Smooth muscle cell (in vitro differentiated cells): ENCODE measurements at regions not wholly inside any gene's neighbourhood (a gene's known extent, or its start where the extent isn't known, plus 50 kb on each side); places are given as distances from the start of the nearest gene placed in this dataset.
"Not testable (repeated sequence)": the region's sequence is repeated elsewhere in the genome, so short reads cannot be mapped to it uniquely, and the experiment has no call there.

Source experiments
- DNase-seq: peaks from one replicate; lab custom pipeline; 2025; ENCODE audit not compliant: unreplicated experiment; lab: John Stamatoyannopoulos, UW
- H2AFZ ChIP-seq: fragments of 200-600 bp; sonication (generic); 2 replicates; pipeline ENCODE4 v1.6.0; 2016; ENCODE audit warnings: antibody characterized with exemption, low read depth, mild to moderate bottlenecking
- H3F3A ChIP-seq: fragments of 200-600 bp; sonication (generic); 2 replicates; pipeline ENCODE4 v1.6.0; 2017; ENCODE audit warnings: antibody characterized with exemption, low read depth
- H3K27ac ChIP-seq: fragments of 200-600 bp; sonication (generic); 2 replicates; pipeline ENCODE4 v1.5.1; 2016; ENCODE audit warnings: low read depth, mild to moderate bottlenecking
- H3K27me3 ChIP-seq: fragments of 200-600 bp; sonication (generic); 2 replicates; pipeline ENCODE4 v1.6.1; 2016; ENCODE audit warnings: low read depth, mild to moderate bottlenecking
- H3K36me3 ChIP-seq: fragments of 200-600 bp; sonication (generic); 2 replicates; pipeline ENCODE4 v1.5.1; 2016; ENCODE audit warnings: low read depth
- H3K4me1 ChIP-seq: fragments of 200-600 bp; sonication (generic); 2 replicates; pipeline ENCODE4 v1.5.1; 2016; ENCODE audit warnings: low read depth
- H3K4me2 ChIP-seq: fragments of 200-600 bp; sonication (generic); 2 replicates; pipeline ENCODE4 v1.6.0; 2016; ENCODE audit warnings: mild to moderate bottlenecking
- H3K4me3 ChIP-seq: fragments of 200-600 bp; sonication (generic); 2 replicates; pipeline ENCODE4 v1.5.1; 2016; ENCODE audit warnings: mild to moderate bottlenecking
- H3K79me2 ChIP-seq: fragments of 200-600 bp; sonication (generic); 2 replicates; pipeline ENCODE4 v1.6.0; 2016; ENCODE audit warnings: low read depth, mild to moderate bottlenecking
- H3K9ac ChIP-seq: fragments of 200-600 bp; sonication (generic); 2 replicates; pipeline ENCODE4 v1.6.0; 2016; ENCODE audit warnings: low read depth
- H3K9me3 ChIP-seq: fragments of 200-600 bp; sonication (generic); replicated peaks from 2 replicates; pipeline ENCODE4 v1.5.1; 2016; ENCODE audit warnings: low read depth
- H4K20me1 ChIP-seq: fragments of 200-600 bp; sonication (generic); 2 replicates; pipeline ENCODE4 v1.6.0; 2016; ENCODE audit warnings: low read depth
- WGBS: methylation state at CpG from one replicate; pipeline ENCODE4 v1.1.7; 2016; ENCODE audit warnings: low lambda C conversion rate; 5-methylcytosine and 5-hydroxymethylcytosine counted together
- TF ChIP-seq, protein P1 (sequence below): fragments of 200-600 bp; sonication (generic); IDR thresholded peaks from 2 replicates; pipeline ENCODE4 v1.5.1; 2017; ENCODE audit warnings: borderline replicate concordance, mild to moderate bottlenecking, antibody characterized with exemption; ENCODE audit not compliant: insufficient read depth, poor library complexity, severe bottlenecking

DNA sequence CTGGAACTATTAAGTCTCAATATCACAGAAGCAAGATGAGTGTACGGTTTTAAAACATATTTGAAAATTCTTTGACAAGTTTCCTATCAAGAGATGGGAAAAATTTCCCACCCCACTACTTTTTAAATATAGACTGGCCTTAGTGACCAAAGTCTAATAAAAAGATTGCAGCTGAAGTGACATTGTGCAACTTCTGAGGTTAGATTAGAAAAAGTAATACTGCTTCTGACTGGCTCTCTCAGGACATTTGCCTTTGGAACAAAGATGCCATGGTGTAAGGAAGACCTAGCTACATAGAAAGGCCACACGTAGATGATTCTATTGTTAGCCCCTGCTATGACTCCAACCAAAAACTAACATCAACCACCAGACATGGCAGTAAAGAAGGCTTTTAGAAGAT, 138.7 kb upstream of the FAM47C start:
- TF ChIP-seq, protein P1, sequence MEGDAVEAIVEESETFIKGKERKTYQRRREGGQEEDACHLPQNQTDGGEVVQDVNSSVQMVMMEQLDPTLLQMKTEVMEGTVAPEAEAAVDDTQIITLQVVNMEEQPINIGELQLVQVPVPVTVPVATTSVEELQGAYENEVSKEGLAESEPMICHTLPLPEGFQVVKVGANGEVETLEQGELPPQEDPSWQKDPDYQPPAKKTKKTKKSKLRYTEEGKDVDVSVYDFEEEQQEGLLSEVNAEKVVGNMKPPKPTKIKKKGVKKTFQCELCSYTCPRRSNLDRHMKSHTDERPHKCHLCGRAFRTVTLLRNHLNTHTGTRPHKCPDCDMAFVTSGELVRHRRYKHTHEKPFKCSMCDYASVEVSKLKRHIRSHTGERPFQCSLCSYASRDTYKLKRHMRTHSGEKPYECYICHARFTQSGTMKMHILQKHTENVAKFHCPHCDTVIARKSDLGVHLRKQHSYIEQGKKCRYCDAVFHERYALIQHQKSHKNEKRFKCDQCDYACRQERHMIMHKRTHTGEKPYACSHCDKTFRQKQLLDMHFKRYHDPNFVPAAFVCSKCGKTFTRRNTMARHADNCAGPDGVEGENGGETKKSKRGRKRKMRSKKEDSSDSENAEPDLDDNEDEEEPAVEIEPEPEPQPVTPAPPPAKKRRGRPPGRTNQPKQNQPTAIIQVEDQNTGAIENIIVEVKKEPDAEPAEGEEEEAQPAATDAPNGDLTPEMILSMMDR, result no peak
- no peak overlapping the region for H3K4me2 ChIP-seq
- H2AFZ ChIP-seq, result no peak overlapping the region
- H3K4me1 ChIP-seq, result no peaks in the 10 kb centered on the region
- no peak for DNase-seq
- H4K20me1 ChIP-seq, result no peaks in the 10 kb centered on the region
- no peaks in the 10 kb centered on the region for H3K27me3 ChIP-seq
- H3K4me3 ChIP-seq, result no peak overlapping the region
- WGBS, result 75% methylated on average over 2 of the region's 2 CpGs
- H3K79me2 ChIP-seq, result no peaks in the 10 kb centered on the region
- H3K36me3 ChIP-seq, result no peaks in the 10 kb centered on the region
- no peak overlapping the region for H3K9ac ChIP-seq
- H3F3A ChIP-seq, result no peaks in the 10 kb centered on the region
- H3K27ac ChIP-seq, result no peak overlapping the region
- no peaks in the 10 kb centered on the region for H3K9me3 ChIP-seq

- no peak for DNase-seq
- Histone ChIP-seq H3K27ac (no peak overlapping the region), H3K4me1 (no peaks in the 10 kb centered on the region), H3F3A (no peaks in the 10 kb centered on the region), H4K20me1 (no peaks in the 10 kb centered on the region), H3K27me3 (no peaks in the 10 kb centered on the region), H3K4me3 (no peak overlapping the region), H2AFZ (no peak overlapping the region), H3K79me2 (no peaks in the 10 kb centered on the region), H3K9ac (no peak overlapping the region), H3K36me3 (no peaks in the 10 kb centered on the region), H3K9me3 (no peaks in the 10 kb centered on the region), H3K4me2 (no peak overlapping the region)
- 85% methylated on average over 3 of the region's 3 CpGs for WGBS
- TF ChIP-seq, protein P1, result no peak
Measured at GRCh38 chrX:36897690-36898089, 110.5 kb upstream of the FAM47C start.

GRCh38 chrX:36898301-36898700, 109.9 kb upstream of the FAM47C start:
- no peaks in the 10 kb centered on the region for H3K27me3 ChIP-seq
- H3K36me3 ChIP-seq, result no peaks in the 10 kb centered on the region
- no peak overlapping the region for H3K27ac ChIP-seq
- no peak overlapping the region for H2AFZ ChIP-seq
- no peak overlapping the region for H3K4me2 ChIP-seq
- DNase-seq, result no peak
- no peaks in the 10 kb centered on the region for H3K9me3 ChIP-seq
- TF ChIP-seq, protein P1, result peak; percentile 60
- H3F3A ChIP-seq, result no peaks in the 10 kb centered on the region
- no peak overlapping the region for H3K9ac ChIP-seq
- 42% methylated on average over 3 of the region's 3 CpGs for WGBS
- no peaks in the 10 kb centered on the region for H3K79me2 ChIP-seq
- H3K4me3 ChIP-seq, result no peak overlapping the region
- no peaks in the 10 kb centered on the region for H4K20me1 ChIP-seq
- no peaks in the 10 kb centered on the region for H3K4me1 ChIP-seq

- H3K4me2 ChIP-seq, H3K27me3 ChIP-seq, H3K4me1 ChIP-seq, H3K36me3 ChIP-seq, H3K9ac ChIP-seq, H3F3A ChIP-seq, H3K79me2 ChIP-seq, H2AFZ ChIP-seq, H3K4me3 ChIP-seq, DNase-seq, H4K20me1 ChIP-seq, H3K9me3 ChIP-seq, H3K27ac ChIP-seq: not testable (repeated sequence)
- WGBS, result 95% methylated on average over 3 of the region's 3 CpGs
Measured at GRCh38 chrX:36904561-36904960, 103.6 kb upstream of the FAM47C start.
